Right atrium auricular region (tissue), 2 donors: ENCODE measurements at regions not wholly inside any gene's neighbourhood (a gene's known extent, or its start where the extent isn't known, plus 50 kb on each side); places are given as distances from the start of the nearest gene placed in this dataset.

Experiments
- DNase-seq: peaks from one replicate; pipeline ENCODE4 v3.0.0-alpha.2; 2019; ENCODE audit warnings: low spot score
- H3K27ac ChIP-seq, 2 donors: fragments of 200-600 bp; sonication (generic); 1 replicate in 1 of 2; 2 replicates in 1 of 2; pipeline ENCODE4 v1.5.1; 2016 to 2019
- H3K27me3 ChIP-seq, 2 donors: fragments of 200-600 bp; sonication (generic); one replicate each; pipeline versions ENCODE4 v1.5.1 to v1.6.0; 2017 to 2019
- H3K36me3 ChIP-seq: fragments of 200-600 bp; sonication (generic); one replicate; pipeline ENCODE4 v1.5.1; 2016
- H3K4me1 ChIP-seq, 2 donors: fragments of 200-600 bp; sonication (generic); one replicate each; pipeline versions ENCODE4 v1.5.1 to v1.6.0; 2017 to 2019
- H3K4me3 ChIP-seq, 2 donors: fragments of 200-600 bp; sonication (generic); 1 replicate in 1 of 2; 2 replicates in 1 of 2; pipeline ENCODE4 v1.5.1; 2017 to 2019; ENCODE audit warnings: mild to moderate bottlenecking in 1 of 2, moderate library complexity in 1 of 2
- H3K9me3 ChIP-seq, 2 donors: fragments of 200-600 bp; sonication (generic); one replicate each; pipeline ENCODE4 v1.5.1; 2019
- TF ChIP-seq, protein P1 (sequence below), 2 donors: fragments of 200-600 bp; sonication (generic); IDR thresholded peaks; one replicate each; pipeline ENCODE4 v1.5.1; 2019; ENCODE audit warnings: antibody characterized with exemption in 2 of 2

DNA sequence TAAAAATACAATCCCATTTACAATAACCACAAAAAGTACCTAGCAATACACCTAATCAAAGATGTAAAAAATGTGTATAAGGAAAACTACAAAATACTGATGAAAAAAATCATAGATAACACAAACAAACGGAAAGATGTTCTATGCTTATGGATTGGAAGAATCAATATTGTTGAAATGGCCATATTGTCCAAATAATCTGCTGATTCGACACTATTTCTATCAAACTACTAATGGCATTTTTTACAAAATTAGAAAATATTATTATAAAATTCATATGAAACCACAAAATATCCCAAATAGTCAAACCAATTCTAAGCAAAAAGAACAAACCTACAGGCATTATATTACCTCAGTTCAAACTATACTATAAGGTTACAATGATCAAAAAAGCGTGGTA lies 978.3 kb upstream of the MAP3K7 start:
- no peak overlapping the region for H3K4me3 ChIP-seq
- no peaks in the 10 kb centered on the region for H3K4me1 ChIP-seq
- TF ChIP-seq, protein P1, sequence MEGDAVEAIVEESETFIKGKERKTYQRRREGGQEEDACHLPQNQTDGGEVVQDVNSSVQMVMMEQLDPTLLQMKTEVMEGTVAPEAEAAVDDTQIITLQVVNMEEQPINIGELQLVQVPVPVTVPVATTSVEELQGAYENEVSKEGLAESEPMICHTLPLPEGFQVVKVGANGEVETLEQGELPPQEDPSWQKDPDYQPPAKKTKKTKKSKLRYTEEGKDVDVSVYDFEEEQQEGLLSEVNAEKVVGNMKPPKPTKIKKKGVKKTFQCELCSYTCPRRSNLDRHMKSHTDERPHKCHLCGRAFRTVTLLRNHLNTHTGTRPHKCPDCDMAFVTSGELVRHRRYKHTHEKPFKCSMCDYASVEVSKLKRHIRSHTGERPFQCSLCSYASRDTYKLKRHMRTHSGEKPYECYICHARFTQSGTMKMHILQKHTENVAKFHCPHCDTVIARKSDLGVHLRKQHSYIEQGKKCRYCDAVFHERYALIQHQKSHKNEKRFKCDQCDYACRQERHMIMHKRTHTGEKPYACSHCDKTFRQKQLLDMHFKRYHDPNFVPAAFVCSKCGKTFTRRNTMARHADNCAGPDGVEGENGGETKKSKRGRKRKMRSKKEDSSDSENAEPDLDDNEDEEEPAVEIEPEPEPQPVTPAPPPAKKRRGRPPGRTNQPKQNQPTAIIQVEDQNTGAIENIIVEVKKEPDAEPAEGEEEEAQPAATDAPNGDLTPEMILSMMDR (IDR thresholded peaks at IDR 0.05), result no peak
- H3K36me3 ChIP-seq, result no peaks in the 10 kb centered on the region
- DNase-seq, result no peak
- H3K27me3 ChIP-seq, result no peaks in the 10 kb centered on the region
- H3K9me3 ChIP-seq, result peaks cover 0 to 21% of the 10 kb centered on the region in 2 donors
- no peak overlapping the region for H3K27ac ChIP-seq

DNA sequence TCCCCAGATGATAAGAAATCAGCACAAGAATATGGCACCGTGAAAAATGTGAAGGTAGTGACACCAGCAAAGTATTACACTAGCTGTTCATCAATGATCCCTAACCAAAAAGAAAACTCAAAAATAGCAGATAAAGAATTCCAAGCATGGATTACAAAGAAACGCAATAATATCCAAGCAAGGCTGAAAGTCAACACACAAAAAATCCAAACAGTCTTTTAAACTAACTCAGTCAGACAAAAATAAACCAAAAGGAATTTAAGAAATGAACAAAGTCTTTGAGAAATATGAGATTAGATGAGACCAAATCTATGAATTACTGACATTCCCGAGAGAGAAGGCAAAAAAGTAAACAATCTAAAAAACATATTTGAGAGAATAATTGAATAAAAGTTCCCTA lies 976.1 kb upstream of the MAP3K7 start:
- TF ChIP-seq, protein P1 (IDR thresholded peaks at IDR 0.05), result no peak
- Histone ChIP-seq H3K4me3 (no peak overlapping the region), H3K27me3 (no peaks in the 10 kb centered on the region), H3K4me1 (no peaks in the 10 kb centered on the region), H3K36me3 (no peaks in the 10 kb centered on the region), H3K27ac (no peak overlapping the region), H3K9me3 (peaks cover 0 to 27% of the 10 kb centered on the region in 2 donors)
- no peak for DNase-seq

DNA sequence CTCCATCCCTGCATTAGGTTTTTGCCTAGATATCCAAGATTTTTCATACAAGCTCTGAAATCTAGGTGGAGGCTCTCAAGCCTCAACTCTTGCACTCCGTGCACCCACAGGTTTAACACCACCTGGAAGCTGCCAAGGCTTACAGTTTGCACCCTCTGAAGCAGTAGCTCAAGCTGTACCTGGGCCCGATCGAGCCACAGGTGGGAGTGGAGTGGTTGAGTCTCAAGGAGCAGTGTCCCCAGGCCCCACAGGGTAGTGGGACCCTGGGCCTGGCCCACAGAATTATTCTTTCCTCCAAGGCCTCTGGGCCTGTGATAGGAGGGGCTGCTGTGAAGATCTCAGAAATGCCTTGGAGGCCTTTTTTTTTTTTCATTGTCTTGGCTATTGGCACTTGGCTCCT lies 973.5 kb upstream of the MAP3K7 start:
- H3K27ac ChIP-seq, result no peak overlapping the region
- TF ChIP-seq, protein P1 (IDR thresholded peaks at IDR 0.05), result no peak
- DNase-seq, result no peak
- peaks cover 0 to 22% of the 10 kb centered on the region in 2 donors for H3K9me3 ChIP-seq
- no peaks in the 10 kb centered on the region for H3K4me1 ChIP-seq
- no peaks in the 10 kb centered on the region for H3K36me3 ChIP-seq
- H3K27me3 ChIP-seq, result no peaks in the 10 kb centered on the region
- no peak overlapping the region for H3K4me3 ChIP-seq

DNA sequence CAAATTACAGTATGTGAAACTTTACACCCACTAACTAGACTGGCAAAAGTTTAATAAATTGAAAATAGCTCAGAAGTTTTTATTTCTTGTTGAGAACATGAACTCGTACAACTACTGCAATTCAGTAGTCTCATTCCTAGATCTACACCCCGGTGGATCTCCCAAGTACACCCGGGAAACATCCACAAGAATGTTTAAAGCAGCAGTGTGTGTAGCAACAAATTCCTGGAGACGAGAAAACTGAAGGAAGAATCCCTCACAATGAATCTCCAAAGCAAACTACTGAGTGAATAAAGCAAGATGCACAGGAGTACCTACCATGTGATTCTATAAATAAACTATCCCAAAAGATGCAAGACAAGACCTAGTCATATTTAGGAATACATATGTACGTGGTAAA lies 954.0 kb upstream of the MAP3K7 start:
- TF ChIP-seq, protein P1 (IDR thresholded peaks at IDR 0.05), result no peak
- H3K27me3 ChIP-seq, result no peaks in the 10 kb centered on the region
- H3K4me3 ChIP-seq, result no peak overlapping the region
- no peak for DNase-seq
- no peaks in the 10 kb centered on the region for H3K36me3 ChIP-seq
- no peak overlapping the region for H3K27ac ChIP-seq
- no peaks in the 10 kb centered on the region for H3K4me1 ChIP-seq
- no peaks in the 10 kb centered on the region for H3K9me3 ChIP-seq

DNA sequence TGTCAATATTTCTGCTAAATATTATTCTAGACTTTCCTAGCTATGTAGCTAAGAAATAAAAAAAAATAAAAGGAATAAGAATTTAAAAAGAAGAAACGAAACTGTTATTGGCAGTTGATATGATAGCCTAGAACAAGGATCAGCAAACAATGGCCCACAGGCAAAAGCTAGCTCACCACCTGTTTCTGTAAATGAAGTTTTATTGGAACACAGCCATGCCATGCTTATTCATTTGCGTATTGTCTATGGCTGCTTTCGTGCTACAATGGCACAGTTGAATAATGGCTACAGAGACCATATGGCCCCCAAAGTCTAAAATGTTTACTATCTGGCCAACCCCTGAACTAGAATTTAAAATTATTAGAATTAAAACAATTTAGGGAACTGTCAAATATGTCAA lies 952.6 kb upstream of the MAP3K7 start:
- Histone ChIP-seq H3K4me1 (no peaks in the 10 kb centered on the region), H3K9me3 (no peaks in the 10 kb centered on the region), H3K27ac (no peak overlapping the region), H3K27me3 (no peaks in the 10 kb centered on the region), H3K4me3 (no peak overlapping the region), H3K36me3 (no peaks in the 10 kb centered on the region)
- TF ChIP-seq, protein P1 (IDR thresholded peaks at IDR 0.05), result no peak
- no peak for DNase-seq

DNA sequence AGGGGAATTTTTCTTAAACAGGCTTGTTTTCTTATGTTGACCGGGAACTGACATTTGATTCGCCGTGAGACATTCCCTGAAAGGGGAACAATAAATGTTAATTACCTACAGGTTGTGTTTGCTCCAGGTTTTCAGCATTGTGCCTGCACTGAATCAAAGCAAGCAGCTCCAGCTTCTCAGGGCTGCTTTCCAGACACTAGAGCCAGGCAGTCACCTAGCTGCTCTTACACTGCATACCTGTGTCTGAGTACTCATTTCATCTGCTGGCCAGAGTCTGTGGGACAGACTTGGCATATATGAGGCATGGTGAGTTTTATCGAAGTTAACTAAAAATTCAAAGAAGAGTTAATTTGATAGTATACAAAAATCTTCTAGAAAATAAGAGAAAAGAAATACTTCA lies 951.8 kb upstream of the MAP3K7 start:
- H3K27me3 ChIP-seq, result no peaks in the 10 kb centered on the region
- no peak overlapping the region for H3K27ac ChIP-seq
- no peak overlapping the region for H3K4me3 ChIP-seq
- H3K36me3 ChIP-seq, result no peaks in the 10 kb centered on the region
- no peaks in the 10 kb centered on the region for H3K9me3 ChIP-seq
- DNase-seq, result no peak
- no peaks in the 10 kb centered on the region for H3K4me1 ChIP-seq
- TF ChIP-seq, protein P1 (IDR thresholded peaks at IDR 0.05), result no peak
